Right cardiac atrium (tissue), 5 donors: ENCODE measurements at regions not wholly inside any gene's neighbourhood (a gene's known extent, or its start where the extent isn't known, plus 50 kb on each side); places are given as distances from the start of the nearest gene placed in this dataset.
A peak's percentile ranks its signal among the peaks of the same experiment; 100 is the strongest.

ENCODE experiments used
- ATAC-seq, 2 donors: fragments of 200-7000 bp; cut with Tn5 transposase; one replicate each; pipeline versions ENCODE4 v1.8.0 to v1.9.1; 2020; ENCODE audit warnings: moderate library complexity in 2 of 2, mild to moderate bottlenecking in 1 of 2
- DNase-seq, 3 donors: peaks; one replicate each; pipeline ENCODE4 v3.0.0-alpha.2; 2020
- H3K27ac ChIP-seq: one replicate; pipeline ENCODE4 v1.5.1; 2013; ENCODE audit warnings: mild to moderate bottlenecking, low read length, control low read depth, moderate library complexity
- H3K27me3 ChIP-seq: one replicate; pipeline ENCODE4 v1.6.1; 2013; ENCODE audit not compliant: control insufficient read depth, insufficient read depth
- H3K4me1 ChIP-seq: one replicate; pipeline ENCODE4 v1.6.1; 2013; ENCODE audit warnings: low read length; ENCODE audit not compliant: control insufficient read depth, insufficient read depth
- H3K4me3 ChIP-seq: one replicate; pipeline ENCODE4 v1.5.1; 2013; ENCODE audit warnings: low read length, control low read depth
- H3K9me3 ChIP-seq: one replicate; pipeline ENCODE4 v1.6.1; 2013; ENCODE audit warnings: low read length; ENCODE audit not compliant: control insufficient read depth
- WGBS: extraction: QIAGEN DNeasy Blood & Tissue Kit; methylation state at CpG from one replicate; pipeline ENCODE4 v1.1.7; 2013; 5-methylcytosine and 5-hydroxymethylcytosine counted together
- intact Hi-C, 4 donors: fragments of 100-400 bp; cut with DNase I; formaldehyde crosslinking; loops; one replicate each; pipeline versions ENCODE4 v1.11.0 to v1.14.0; 2022 to 2023
- donor health status: healthy with polysubstance abuse.
- donor health status: DM: no; HTN: yes; CAD: no.
- donor health status: DM: no; HTN: no; CAD: no.
- donor health status: DM: no; HTN: yes; CAD: no; lungs with severe emphysema.
- donor health status: DM: yes; HTN: yes; CAD: no.

- Histone ChIP-seq H3K9me3 (no peaks in the 10 kb centered on the region), H3K27me3 (no peaks in the 10 kb centered on the region), H3K4me1 (no peaks in the 10 kb centered on the region), H3K4me3 (no peak overlapping the region), H3K27ac (no peak overlapping the region)
- DNase-seq (no peak), ATAC-seq (no peak)
- WGBS, result 51% methylated on average over 3 of the region's 3 CpGs
- intact Hi-C loops, result no loop called here
Measured at GRCh38 chr1:238998577-238998976, 387.8 kb upstream of the CHRM3 start.

- Histone ChIP-seq H3K9me3 (no peaks in the 10 kb centered on the region), H3K4me1 (no peaks in the 10 kb centered on the region), H3K4me3 (no peak overlapping the region), H3K27me3 (no peaks in the 10 kb centered on the region), H3K27ac (no peak overlapping the region)
- DNase-seq (no peak), ATAC-seq (no peak)
- intact Hi-C loops, result no loop called here
- WGBS, result 65% methylated on average over 6 of the region's 6 CpGs
Measured at GRCh38 chr1:238991765-238992495, 394.4 kb upstream of the CHRM3 start.

GRCh38 chr1:238985312-238985711 lies 401.1 kb upstream of the CHRM3 start:
- ATAC-seq (no peak), DNase-seq (no peak)
- H3K27me3 ChIP-seq, result no peaks in the 10 kb centered on the region
- intact Hi-C loops, result no loop called here
- H3K27ac ChIP-seq, result no peak overlapping the region
- 84% methylated on average over 2 of the region's 2 CpGs for WGBS
- H3K4me1 ChIP-seq, result no peaks in the 10 kb centered on the region
- no peaks in the 10 kb centered on the region for H3K9me3 ChIP-seq
- H3K4me3 ChIP-seq, result no peak overlapping the region

GRCh38 chr1:238982736-238983135 lies 403.6 kb upstream of the CHRM3 start:
- DNase-seq (no peak), ATAC-seq (no peak)
- H3K4me3 ChIP-seq, result no peak overlapping the region
- H3K4me1 ChIP-seq, result no peaks in the 10 kb centered on the region
- no peaks in the 10 kb centered on the region for H3K9me3 ChIP-seq
- intact Hi-C loops, result no loop called here
- no peak overlapping the region for H3K27ac ChIP-seq
- WGBS, result 43% methylated on average over 5 of the region's 5 CpGs
- no peaks in the 10 kb centered on the region for H3K27me3 ChIP-seq

- WGBS, result 69% methylated on average over 2 of the region's 2 CpGs
- ATAC-seq (no peak), DNase-seq (no peak)
- H3K4me1 ChIP-seq, result no peaks in the 10 kb centered on the region
- no peaks in the 10 kb centered on the region for H3K9me3 ChIP-seq
- H3K27me3 ChIP-seq, result no peaks in the 10 kb centered on the region
- H3K4me3 ChIP-seq, result no peak overlapping the region
- H3K27ac ChIP-seq, result no peak overlapping the region
- intact Hi-C loops, result no loop called here
Measured at GRCh38 chr1:238981317-238981933, 404.9 kb upstream of the CHRM3 start.

- Histone ChIP-seq H3K27me3 (no peaks in the 10 kb centered on the region), H3K9me3 (no peaks in the 10 kb centered on the region), H3K27ac (no peak overlapping the region), H3K4me1 (no peaks in the 10 kb centered on the region), H3K4me3 (no peak overlapping the region)
- DNase-seq (no peak), ATAC-seq (no peak)
- whole genome bisulfite sequencing, result 80% methylated on average over 2 of the region's 2 CpGs
- intact Hi-C loops, result no loop called here
Measured at GRCh38 chr1:238980053-238980452, 406.3 kb upstream of the CHRM3 start.

- WGBS, result 57% methylated on average over 5 of the region's 5 CpGs
- Histone ChIP-seq H3K27me3 (no peaks in the 10 kb centered on the region), H3K4me1 (no peaks in the 10 kb centered on the region), H3K9me3 (no peaks in the 10 kb centered on the region), H3K27ac (no peak overlapping the region), H3K4me3 (no peak overlapping the region)
- intact Hi-C loops, result no loop called here
- no peak for ATAC-seq
- no peak for DNase-seq
Measured at GRCh38 chr1:238964631-238965030, 421.7 kb upstream of the CHRM3 start.

GRCh38 chr1:238962941-238963340 lies 423.4 kb upstream of the CHRM3 start:
- intact Hi-C loops, result no loop called here
- H3K27ac ChIP-seq, result no peak overlapping the region
- no peak overlapping the region for H3K4me3 ChIP-seq
- 78% methylated on average over 8 of the region's 8 CpGs for WGBS
- no peaks in the 10 kb centered on the region for H3K27me3 ChIP-seq
- no peaks in the 10 kb centered on the region for H3K4me1 ChIP-seq
- H3K9me3 ChIP-seq, result no peaks in the 10 kb centered on the region
- DNase-seq (no peak), ATAC-seq (no peak)

- no peak for DNase-seq
- intact Hi-C loops, result no loop called here
- Histone ChIP-seq H3K27ac (no peak overlapping the region), H3K4me3 (no peak overlapping the region), H3K27me3 (no peaks in the 10 kb centered on the region), H3K9me3 (no peaks in the 10 kb centered on the region), H3K4me1 (no peaks in the 10 kb centered on the region)
- no peak for ATAC-seq
- 66% methylated on average over 5 of the region's 5 CpGs for whole genome bisulfite sequencing
Measured at GRCh38 chr1:238961790-238962189, 424.6 kb upstream of the CHRM3 start.

GRCh38 chr1:238960071-238960470 lies 426.3 kb upstream of the CHRM3 start:
- DNase-seq (peak in 1 of 3 donors; percentile 9), ATAC-seq (no peak)
- Histone ChIP-seq H3K27me3 (no peaks in the 10 kb centered on the region), H3K4me1 (no peaks in the 10 kb centered on the region), H3K4me3 (no peak overlapping the region), H3K9me3 (no peaks in the 10 kb centered on the region), H3K27ac (no peak overlapping the region)
- WGBS, result 45% methylated on average over 2 of the region's 2 CpGs
- intact Hi-C loops, result no loop called here

- ATAC-seq (no peak), DNase-seq (no peak)
- intact Hi-C loops, result no loop called here
- no peaks in the 10 kb centered on the region for H3K9me3 ChIP-seq
- no peaks in the 10 kb centered on the region for H3K27me3 ChIP-seq
- WGBS, result 95% methylated on average over 1 of the region's 1 CpG
- H3K4me3 ChIP-seq, result no peak overlapping the region
- no peaks in the 10 kb centered on the region for H3K4me1 ChIP-seq
- no peak overlapping the region for H3K27ac ChIP-seq
Measured at GRCh38 chr1:238955934-238956333, 430.4 kb upstream of the CHRM3 start.
